HG03469 (cell line): ENCODE measurements at regions not wholly inside any gene's neighbourhood (a gene's known extent, or its start where the extent isn't known, plus 50 kb on each side); places are given as distances from the start of the nearest gene placed in this dataset.

Source experiments
- ATAC-seq: cut with Tn5 transposase; IDR thresholded peaks from one replicate; pipeline ENCODE4 v1.9.1; 2021; ENCODE audit warnings: mild to moderate bottlenecking, moderate library complexity, moderate number of reproducible peaks; ENCODE audit not compliant: unreplicated experiment

DNA sequence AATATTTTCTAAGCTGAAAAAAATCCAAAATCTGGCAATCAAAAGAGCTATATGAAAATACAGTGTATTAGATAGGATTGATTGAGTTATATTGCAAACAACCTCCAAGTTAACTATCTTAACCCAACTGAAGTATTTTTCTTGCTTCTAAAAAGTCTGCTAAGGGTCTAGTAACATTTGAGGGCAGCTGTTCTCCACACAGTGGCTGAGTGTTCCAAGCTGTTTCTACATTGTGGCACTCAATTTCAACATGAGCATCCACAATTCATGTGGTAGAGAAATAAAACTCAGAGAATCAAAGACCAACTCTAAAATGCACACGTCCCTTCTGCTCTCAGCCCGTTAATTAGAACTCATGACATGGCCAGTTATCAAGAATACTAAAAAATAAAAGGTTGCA lies 340.0 kb downstream of the C12orf50 start:
- no peak for ATAC-seq

GRCh38 chr12:87687362-87687761 lies 341.8 kb downstream of the C12orf50 start:
- ATAC-seq = no peak

GRCh38 chr12:87685696-87686095 lies 343.5 kb downstream of the C12orf50 start:
- no peak for ATAC-seq

DNA sequence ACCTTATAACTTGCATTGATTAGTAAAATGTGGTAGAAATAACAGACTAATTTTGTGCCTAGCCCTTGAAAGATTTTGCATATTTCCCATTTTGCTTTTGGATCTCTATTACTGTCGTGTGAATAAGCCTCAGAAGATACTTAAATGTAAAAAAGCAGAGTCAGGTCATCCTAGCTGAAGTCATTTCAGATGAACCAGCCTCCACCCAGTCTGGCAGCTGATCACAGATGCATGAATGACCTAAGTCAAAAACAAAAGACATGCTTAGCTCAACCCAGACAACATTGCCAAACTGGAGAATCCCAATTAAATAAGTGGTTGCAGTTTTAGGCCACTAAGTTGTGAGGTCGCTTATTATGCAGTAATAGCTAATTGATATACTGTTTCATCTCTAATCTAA lies 349.9 kb downstream of the C12orf50 start:
- ATAC-seq = no peak

DNA sequence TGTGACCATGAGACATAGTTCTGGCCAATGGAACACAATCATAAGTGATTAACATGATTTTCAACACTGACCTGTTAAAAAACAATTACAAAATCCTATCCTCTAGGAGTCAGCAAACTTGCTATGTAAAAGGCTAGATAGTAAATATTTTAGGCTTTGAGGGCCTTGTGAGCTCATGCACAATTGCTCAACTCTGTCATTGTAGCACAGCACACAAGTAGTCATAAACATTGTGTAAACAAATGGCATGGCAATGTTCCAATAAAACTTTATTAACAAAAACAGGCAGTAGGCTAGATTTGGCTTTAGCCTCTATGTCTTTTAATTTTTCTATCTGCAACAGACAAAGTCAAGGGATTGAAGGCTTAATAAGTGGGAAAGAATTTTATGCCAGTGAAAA lies 350.7 kb downstream of the C12orf50 start:
- no peak for ATAC-seq

DNA sequence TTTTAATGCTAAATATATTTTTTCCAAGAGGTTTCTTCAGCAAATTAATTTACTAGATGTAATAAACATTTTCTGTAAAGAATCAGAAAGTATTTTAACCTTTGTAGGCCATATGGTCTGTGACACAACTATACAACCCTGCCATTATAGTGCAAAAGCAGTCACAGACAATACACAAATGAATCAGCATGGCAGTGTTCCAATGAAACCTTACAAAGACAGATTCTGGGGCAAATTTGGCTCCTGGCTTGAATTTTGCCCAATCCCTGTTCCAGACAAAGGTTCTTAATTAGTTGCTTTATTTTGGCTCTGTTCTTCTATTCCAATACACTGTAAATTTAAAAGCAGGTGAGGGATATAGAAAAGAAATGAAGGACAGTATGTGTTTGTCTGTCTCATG lies 352.5 kb downstream of the C12orf50 start:
- ATAC-seq = no peak

- no peak for ATAC-seq
Observed at GRCh38 chr12:87671757-87672156, 357.4 kb downstream of the C12orf50 start.

- ATAC-seq = no peak
Observed at GRCh38 chr12:87670448-87670847, 358.8 kb downstream of the C12orf50 start.

GRCh38 chr12:87667378-87667777 lies 361.8 kb downstream of the C12orf50 start:
- ATAC-seq = no peak

DNA sequence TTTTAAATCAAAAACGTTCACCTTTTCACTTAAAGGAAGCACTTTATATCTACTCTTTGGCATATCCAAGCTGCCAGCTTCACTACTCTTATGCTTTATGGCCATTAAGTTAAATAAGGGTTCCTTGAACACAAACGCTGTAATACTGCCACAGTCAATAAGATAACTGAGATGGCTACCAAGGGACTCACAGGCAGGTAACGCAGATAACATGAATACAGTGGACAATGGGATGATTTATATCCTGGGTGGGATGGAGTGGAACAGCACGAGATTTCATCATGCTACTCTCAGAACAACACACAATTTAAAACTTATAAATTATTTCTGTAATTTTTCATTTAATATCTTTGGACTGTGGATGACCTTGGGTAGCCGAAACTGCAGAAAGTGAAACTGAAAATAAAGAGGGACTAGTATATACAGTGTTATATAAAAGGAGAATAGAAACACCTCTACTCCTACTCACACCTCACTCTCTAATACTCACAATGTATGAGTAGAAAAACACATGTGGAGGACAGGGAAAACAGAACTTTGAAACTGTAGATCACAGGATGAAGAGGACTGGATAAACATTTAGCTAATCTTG lies 367.3 kb downstream of the C12orf50 start:
- ATAC-seq = peak; percentile 89

DNA sequence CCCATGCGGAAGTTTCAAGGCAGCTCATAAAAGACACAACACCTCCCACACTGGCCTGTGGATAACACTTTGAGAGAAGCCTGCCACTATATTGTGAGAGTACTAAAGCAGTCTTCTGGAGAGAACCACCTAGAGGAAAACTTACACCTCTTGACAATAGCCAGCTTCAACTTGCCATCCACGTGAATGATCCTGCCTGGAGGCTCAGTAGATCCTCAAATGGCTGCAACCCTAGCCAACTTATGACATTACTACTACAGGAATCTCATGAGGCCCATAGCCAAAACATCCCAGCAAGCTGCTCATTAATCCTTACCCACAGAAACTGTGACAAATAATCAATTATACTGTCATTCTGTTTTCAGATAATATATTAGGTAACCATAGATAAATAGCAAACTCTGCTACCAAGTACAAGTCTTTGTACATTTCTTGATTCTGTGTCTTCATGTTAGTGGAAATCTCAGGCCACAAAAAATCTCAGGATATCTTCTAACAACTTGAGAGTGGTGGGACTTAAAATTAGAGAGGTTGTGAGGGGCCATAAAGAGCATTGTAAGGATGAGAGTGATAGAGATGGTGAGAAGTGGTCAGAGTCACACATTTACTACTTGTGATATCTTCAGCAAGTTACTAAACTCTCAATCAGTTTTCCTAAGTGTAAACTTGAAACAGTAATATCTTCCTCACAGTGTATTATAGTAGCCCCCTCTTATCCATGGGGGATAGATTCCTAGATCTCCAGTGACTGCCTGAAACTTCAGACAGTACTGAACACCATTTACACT lies 368.0 kb downstream of the C12orf50 start:
- no peak for ATAC-seq

DNA sequence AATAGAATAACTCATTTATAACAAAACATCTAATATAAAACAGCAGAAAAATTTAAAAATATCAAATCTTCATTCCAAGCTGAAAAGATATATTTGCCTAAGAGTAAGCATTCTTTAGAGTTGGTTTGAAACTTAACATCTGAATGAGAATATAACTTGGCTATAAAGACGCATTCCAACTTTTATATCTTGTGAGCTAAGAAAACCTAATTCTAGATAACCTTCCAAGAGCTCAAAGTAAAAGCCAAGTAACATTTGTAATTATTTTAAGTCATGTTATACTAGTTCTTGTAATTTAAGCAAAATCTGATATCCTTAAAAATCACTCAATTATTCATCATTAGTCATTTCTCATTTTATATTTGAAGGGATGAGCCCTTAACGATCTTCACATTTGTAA lies 368.9 kb downstream of the C12orf50 start:
- no peak for ATAC-seq

DNA sequence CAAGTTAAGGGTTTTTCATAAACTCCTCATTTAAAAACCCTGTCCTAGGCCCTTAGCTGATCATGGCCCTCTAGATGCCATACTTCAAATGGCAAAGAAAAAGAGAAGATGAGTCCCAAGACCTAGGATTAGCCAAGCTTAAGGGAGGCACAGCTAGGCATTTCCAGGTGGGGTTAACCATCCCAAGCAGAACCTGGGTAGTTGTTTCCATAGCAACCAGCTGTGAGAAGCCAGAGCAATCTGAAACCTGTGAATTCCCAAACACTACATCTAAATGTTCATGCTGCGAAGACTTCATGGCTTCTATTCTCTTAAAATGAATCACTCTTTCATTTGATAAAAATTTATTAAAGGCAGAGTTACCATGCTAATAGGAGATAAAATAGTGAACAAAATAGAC lies 372.9 kb downstream of the C12orf50 start:
- no peak for ATAC-seq

- ATAC-seq = no peak
Observed at GRCh38 chr12:87651670-87652425, 377.4 kb downstream of the C12orf50 start.

- ATAC-seq = no peak
Observed at GRCh38 chr12:87642245-87642644, 387.0 kb downstream of the C12orf50 start.

DNA sequence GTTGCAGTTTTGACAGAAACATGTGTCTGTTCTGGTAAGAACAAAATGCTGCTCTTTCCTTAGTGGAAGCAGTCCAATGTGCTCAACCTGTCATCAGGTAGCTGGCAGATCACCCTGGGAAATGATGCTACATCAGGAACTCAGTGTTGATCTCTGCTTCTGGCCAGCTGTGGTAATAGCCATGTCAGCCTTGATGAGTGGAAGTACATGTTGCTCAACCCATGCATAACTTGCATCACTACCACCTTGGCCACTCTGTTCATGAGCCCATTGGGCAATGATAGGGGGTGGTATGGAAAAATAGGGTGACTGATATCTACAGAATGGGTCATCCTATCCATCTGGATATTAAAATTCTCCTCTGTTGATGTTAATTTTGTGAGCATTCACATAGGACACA lies 411.0 kb downstream of the C12orf50 start:
- ATAC-seq = no peak

- no peak for ATAC-seq
Observed at GRCh38 chr12:87612996-87613395, 416.2 kb downstream of the C12orf50 start.

GRCh38 chr12:87608321-87608720 lies 420.9 kb downstream of the C12orf50 start:
- ATAC-seq = no peak

- ATAC-seq = no peak
Observed at GRCh38 chr12:87603727-87604126, 425.5 kb downstream of the C12orf50 start.

GRCh38 chr12:87599459-87599858 lies 429.7 kb downstream of the C12orf50 start:
- no peak for ATAC-seq

DNA sequence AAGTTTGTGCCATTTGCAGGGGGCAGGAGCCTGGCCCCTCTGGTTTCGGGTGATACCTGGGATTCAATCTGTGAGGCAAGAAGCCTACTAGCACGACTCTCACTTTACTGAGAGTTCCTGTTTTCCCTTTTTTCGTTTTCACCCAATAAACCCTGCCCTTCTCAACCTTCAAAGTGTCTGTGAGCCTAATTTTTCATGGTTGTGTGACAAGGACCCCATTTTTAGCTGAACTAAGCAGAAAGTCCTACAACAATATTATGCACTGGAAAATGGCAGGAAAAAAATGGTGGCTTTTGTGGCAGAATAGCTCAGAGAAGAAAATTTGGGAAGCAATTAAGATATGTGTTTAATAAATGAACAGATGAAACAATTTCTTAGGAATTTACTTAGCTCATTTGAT lies 432.1 kb downstream of the C12orf50 start:
- ATAC-seq = no peak

- ATAC-seq = no peak
Observed at GRCh38 chr12:87596636-87597035, 432.6 kb downstream of the C12orf50 start.
